Activated CD4-positive, alpha-beta T cell treated with anti-CD3 and anti-CD28 coated beads, Interleukin-2, Interleukin-4, amounts not matched to agents 100 ng/mL and 50 ng/mL, durations not matched to agents 16 hours and 8 hours (primary cell): ENCODE measurements at regions not wholly inside any gene's neighbourhood (a gene's known extent, or its start where the extent isn't known, plus 50 kb on each side); places are given as distances from the start of the nearest gene placed in this dataset.
"Not testable (repeated sequence)": the region's sequence is repeated elsewhere in the genome, so short reads cannot be mapped to it uniquely, and the experiment has no call there.

ENCODE experiments used
- DNase-seq: peaks from one replicate; pipeline ENCODE4 v3.0.0-alpha.2; 2020; ENCODE audit warnings: low spot score

DNA sequence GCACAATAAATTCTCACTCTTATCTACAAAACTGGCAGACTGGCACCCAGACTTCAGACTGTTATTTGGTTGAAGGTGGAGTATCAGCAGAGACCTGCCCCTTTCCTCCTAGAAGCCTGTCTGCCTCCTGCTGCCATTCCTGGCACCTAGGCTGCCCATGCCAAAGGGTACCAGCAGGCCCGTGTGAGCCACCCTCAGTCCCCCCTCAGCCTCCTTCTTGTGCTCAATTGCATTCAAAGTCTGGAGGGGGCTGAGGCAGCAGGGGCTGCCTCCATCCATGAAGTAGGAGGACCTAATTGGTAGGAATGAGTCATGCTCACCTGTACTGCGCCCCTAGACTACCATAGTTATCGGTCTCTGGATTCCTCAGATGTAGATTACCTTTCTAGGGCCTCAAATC, 440.9 kb upstream of the GRM3 start:
- DNase-seq, result no peak

DNA sequence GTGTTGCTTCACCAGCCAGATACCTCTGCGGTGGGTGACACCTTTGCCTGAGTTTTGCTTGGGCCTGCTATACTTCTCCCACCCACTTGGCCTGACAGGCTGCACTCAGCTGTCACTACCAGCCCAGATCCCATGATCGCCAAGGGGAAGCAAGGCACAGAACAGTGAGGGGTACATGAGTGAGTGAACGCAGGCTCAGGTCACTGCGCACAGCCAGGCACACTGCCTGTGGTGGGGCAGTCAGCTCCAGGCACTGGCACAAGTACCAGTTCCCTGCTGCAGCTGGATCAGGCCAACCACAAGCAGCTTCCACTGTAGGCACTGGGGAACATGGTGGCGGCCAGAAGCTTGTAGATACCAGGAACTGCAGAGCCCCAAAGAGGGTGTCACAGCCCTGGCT, 441.9 kb upstream of the GRM3 start:
- DNase-seq, result no peak

GRCh38 chr7:86199881-86200614, 443.7 kb upstream of the GRM3 start:
- DNase-seq, result no peak

DNA sequence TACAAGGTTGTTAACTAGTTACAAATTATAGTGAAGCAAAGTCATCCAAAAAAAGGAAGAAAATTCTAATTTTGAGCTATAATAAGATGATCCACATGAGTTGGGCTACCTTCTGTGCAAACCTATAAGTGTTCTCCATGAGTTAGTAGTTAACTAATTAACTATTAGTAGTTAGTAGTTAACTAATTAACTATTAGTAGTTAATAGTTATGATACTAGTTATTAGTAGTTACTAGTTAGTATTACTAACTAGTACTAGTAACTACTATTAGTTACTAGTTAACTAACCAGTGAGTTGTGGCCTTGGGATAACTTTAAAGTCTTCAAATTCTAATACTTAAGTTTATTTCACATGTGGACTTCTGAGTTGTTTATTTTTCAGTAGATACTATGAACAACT, 453.4 kb upstream of the GRM3 start:
- no peak for DNase-seq

GRCh38 chr7:86181474-86181873, 462.2 kb upstream of the GRM3 start:
- no peak for DNase-seq

GRCh38 chr7:86164827-86165226, 478.9 kb upstream of the GRM3 start:
- no peak for DNase-seq

DNA sequence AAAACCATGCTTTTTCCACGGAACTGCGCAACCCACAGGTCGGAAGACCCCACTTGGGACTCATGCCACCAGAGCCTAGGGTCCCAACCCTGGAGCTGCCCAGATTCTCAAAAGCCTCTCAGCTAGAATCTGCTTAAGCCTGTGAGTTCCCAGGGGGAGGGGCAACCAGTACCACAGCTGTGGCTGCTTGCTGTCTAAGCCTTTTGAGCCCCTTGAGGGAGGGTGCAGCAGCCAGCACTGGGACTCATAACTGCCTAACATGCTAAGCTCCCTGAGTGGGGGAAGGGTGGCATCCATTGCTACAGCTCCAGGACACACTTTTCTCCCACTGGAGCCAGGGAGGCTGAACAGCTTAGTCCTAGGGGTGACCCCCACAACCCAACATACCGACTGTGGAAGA, 485.6 kb upstream of the GRM3 start:
- no peak for DNase-seq

- DNase-seq, result no peak
Measured at GRCh38 chr7:86155623-86156022, 488.1 kb upstream of the GRM3 start.

- DNase-seq, result no peak
Measured at GRCh38 chr7:86152926-86153325, 490.8 kb upstream of the GRM3 start.

- DNase-seq, result no peak
Measured at GRCh38 chr7:86149024-86149665, 494.6 kb upstream of the GRM3 start.

DNA sequence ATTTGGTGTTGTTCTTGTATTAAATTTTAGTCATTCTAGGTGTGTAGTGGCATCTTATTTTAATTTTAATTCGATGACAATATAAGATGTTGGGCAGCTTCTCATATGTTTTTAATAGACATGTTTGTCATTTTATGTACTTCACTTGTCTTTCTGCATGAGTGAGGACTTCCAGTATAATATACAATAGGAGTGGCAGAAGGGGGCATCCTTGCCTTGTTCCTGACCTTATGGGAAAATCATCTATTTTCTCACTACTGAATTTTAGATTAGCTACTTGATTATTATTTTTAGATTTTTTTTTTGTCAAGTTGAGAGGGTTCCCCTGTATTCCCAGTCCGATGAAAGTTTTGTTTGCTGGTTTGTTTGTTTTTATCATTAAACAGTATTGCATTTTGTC, 495.2 kb upstream of the GRM3 start:
- DNase-seq, result no peak

GRCh38 chr7:86137343-86137742, 506.4 kb upstream of the GRM3 start:
- DNase-seq, result no peak

DNA sequence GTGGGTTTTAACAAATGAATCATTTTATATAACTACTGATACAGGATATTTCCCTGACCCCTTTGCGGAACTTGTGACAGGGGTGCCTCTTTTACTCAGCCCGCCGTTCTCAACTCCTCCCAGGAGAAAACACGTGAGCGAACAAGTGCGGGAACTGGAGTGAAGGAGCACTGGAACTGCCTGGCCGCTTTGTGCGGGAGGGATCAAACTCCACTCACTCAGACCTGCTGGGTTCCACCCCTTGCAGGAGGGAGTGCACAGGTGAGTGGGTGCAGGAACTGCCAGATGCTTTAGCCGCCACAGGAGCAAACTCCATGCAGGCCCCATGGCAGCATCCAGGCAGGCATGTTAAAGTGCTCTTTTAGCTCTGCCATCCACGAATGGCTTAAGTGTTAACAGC, 513.4 kb upstream of the GRM3 start:
- DNase-seq, result no peak

- DNase-seq, result no peak
Measured at GRCh38 chr7:86123476-86123875, 520.2 kb upstream of the GRM3 start.

DNA sequence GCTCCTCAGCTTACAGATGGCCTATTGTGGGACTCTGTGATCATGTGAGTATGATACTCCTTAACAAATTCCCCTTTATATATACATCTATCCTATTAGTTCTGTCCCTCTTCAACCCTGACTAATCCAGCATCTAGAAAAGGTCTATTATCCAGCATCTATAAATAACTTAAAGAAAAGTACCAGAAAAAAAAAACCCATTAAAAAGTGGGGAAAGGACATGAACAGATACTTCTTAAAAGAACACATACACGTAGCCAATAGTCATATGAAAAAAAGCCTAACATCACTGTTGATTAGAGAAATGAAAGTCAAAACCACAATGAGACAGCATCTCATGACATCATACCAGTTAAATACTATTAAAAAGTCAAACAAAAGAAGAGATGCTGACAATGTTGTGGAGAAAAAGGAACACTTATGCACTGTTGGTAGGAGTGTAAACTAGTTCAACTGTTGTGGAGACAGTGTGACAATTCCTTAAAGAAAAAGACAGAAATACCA, 549.5 kb upstream of the GRM3 start:
- no peak for DNase-seq

DNA sequence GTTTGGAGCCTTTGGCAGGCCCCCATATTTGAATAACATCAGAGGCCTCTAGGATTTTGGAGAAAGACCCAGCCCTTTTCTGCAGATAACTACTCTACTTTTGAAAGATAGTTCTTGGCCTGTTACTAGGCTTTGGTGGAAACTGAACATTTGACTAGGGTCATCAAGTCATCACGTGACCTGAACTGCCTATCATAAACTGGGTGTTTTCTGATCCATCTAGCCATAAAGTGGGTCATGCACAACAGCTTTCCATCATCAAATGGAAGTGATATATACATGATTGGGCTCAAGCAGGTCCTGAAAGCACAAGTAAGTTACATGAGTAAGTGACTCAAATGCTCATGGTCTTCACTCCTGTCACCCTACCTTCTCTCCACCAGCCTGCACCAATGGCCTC, 552.3 kb upstream of the GRM3 start:
- DNase-seq, result no peak

GRCh38 chr7:86089455-86089854, 554.3 kb upstream of the GRM3 start:
- DNase-seq, result no peak

DNA sequence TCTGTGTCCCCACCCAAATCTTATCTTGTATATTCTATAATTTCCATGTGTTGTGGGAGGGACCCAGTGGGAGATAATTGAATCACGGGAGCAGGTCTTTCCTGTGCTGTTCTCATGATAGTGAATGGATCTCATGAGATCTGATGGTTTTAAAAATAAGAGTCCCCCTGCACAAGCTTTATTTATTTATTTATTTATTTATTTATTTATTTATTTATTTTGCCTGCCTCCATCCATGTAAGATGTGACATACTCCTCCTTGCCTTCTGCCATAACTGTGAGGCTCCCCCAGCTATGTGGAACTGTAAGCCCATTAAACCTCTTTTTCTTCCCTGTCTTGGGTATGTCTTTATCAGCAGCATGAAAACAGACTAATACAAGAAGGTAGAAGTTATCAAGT, 579.1 kb upstream of the GRM3 start:
- not testable (repeated sequence) for DNase-seq

- no peak for DNase-seq
Measured at GRCh38 chr7:86058649-86059048, 585.1 kb upstream of the GRM3 start.

GRCh38 chr7:86050918-86051317, 592.8 kb upstream of the GRM3 start:
- DNase-seq, result no peak

GRCh38 chr7:86049910-86050309, 593.8 kb upstream of the GRM3 start:
- no peak for DNase-seq

DNA sequence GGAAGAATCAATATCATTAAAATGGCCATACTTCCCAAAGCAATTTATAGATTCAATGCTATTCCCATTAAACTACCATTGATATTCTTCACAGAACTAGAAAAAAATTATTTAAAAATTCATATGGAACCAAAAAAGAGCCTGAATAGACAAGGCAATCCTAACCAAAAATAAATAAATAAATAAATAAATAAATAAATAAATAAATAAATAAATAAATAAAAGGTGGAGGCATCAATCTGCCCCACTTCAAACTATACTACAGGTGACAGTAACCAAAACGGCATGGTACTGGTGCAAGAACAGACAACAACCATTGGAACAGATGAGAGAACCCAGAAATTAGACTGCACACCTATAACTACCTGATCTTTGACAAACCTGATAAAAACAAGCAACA, 598.5 kb upstream of the GRM3 start:
- not testable (repeated sequence) for DNase-seq

GRCh38 chr7:86025807-86026206, 617.9 kb upstream of the GRM3 start:
- no peak for DNase-seq

- DNase-seq, result no peak
Measured at GRCh38 chr7:86013662-86014061, 630.0 kb upstream of the GRM3 start.
